Lung (tissue), 11 donors: ENCODE measurements at regions not wholly inside any gene's neighbourhood (a gene's known extent, or its start where the extent isn't known, plus 50 kb on each side); places are given as distances from the start of the nearest gene placed in this dataset.

Experiments
- ATAC-seq: fragments of 200-7000 bp; cut with Tn5 transposase; one replicate; pipeline ENCODE4 v1.9.1; 2020; ENCODE audit warnings: moderate number of reproducible peaks; ENCODE audit not compliant: insufficient read depth, low FRiP score
- DNase-seq, 3 donors: peaks; one replicate each; pipeline ENCODE4 v3.0.0-alpha.2; 2013 to 2017
- H3K27ac ChIP-seq, 2 donors: one replicate each; pipeline ENCODE4 v1.5.1; 2013; ENCODE audit warnings: mild to moderate bottlenecking in 2 of 2, moderate library complexity in 2 of 2, control low read depth in 1 of 2, inconsistent platforms in 1 of 2, low read depth in 1 of 2, low read length in 1 of 2
- H3K27me3 ChIP-seq, 3 donors: one replicate each; pipeline ENCODE4 v1.5.1; 2013; ENCODE audit warnings: low read length in 2 of 3; ENCODE audit not compliant: control insufficient read depth in 3 of 3, insufficient read depth in 3 of 3
- H3K36me3 ChIP-seq, 4 donors: one replicate each; pipeline ENCODE4 v1.5.1; 2013; ENCODE audit warnings: low read length in 4 of 4, mild to moderate bottlenecking in 1 of 4, moderate library complexity in 1 of 4; ENCODE audit not compliant: control insufficient read depth in 4 of 4, insufficient read depth in 4 of 4
- H3K4me1 ChIP-seq, 5 donors: one replicate each; pipeline ENCODE4 v1.5.1; 2013; ENCODE audit warnings: low read length in 5 of 5, mild to moderate bottlenecking in 2 of 5, moderate library complexity in 1 of 5; ENCODE audit not compliant: control insufficient read depth in 5 of 5, insufficient read depth in 5 of 5
- H3K4me3 ChIP-seq: one replicate; pipeline ENCODE4 v1.5.1; 2013; ENCODE audit warnings: mild to moderate bottlenecking, control low read depth, moderate library complexity
- H3K9ac ChIP-seq, 2 donors: one replicate each; pipeline ENCODE4 v1.5.1; 2013; ENCODE audit warnings: low read length in 2 of 2, control low read depth in 1 of 2; ENCODE audit not compliant: insufficient read depth in 1 of 2
- H3K9me3 ChIP-seq, 4 donors: one replicate each; pipeline ENCODE4 v1.5.1; 2013; ENCODE audit warnings: low read length in 3 of 4, mild to moderate bottlenecking in 1 of 4, moderate library complexity in 1 of 4; ENCODE audit not compliant: control insufficient read depth in 4 of 4, insufficient read depth in 3 of 4
- WGBS, 2 donors: extraction: QIAGEN DNeasy Blood & Tissue Kit; methylation state at CpG; one replicate each; pipeline ENCODE4 v1.1.7; 2013; 5-methylcytosine and 5-hydroxymethylcytosine counted together
- TF ChIP-seq, protein P1 (sequence below): IDR thresholded peaks from 2 replicates; pipeline ENCODE4 v1.5.1; 2012; ENCODE audit warnings: mild to moderate bottlenecking; ENCODE audit errors: control extremely low read depth, extremely low read depth
- donor health status: control.
- donor health status: control.
- donor health status: Bipolar disorder and iron deficiency.
- donor health status: healthy.
- donor health status: DM: yes; HTN: yes; CAD: no.

DNA sequence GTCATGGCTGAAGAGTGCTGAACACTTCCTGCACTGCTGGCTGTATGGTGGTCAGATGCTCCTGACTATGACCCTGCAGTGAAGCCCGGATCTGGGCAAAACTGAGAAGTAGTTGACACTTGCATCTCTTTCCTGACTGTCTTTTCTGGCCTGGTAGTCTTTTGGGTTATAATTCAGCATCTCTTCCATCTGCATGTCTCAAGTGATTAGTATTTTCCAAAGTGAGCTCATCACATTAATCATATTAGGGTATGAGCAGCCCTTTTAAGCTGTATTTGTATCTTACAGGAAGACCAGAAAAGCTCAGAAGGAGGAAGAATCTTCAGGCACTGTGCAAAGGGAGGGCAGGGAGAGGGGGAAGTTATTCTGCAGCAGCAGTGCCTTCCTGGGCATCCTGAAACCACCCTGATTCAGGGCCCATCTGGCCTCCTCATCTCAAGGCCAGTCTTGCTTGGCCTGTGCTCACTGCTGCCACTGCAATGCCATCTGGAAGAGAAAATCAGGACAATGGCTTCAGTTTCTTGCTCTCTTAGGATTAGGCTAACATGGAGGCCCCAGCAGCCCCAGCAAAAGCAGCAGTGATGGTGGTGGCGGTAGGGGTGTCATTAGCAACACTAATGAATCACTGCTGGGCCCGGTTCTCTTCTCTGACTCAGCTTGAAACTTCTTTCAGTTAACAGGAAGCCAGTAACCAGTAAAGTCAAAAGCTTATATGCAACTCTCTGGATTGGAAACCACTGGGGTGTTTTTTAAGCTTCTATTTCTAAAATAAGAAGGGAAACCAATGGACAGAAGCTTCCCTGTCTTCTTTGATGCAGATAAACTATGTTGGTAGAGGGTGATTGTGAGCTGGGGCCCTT is 63.3 kb upstream of the WDR26 start:
- Histone ChIP-seq H3K27me3 (no peaks in the 10 kb centered on the region), H3K9ac (no peak overlapping the region), H3K4me3 (no peak overlapping the region), H3K36me3 (no peaks in the 10 kb centered on the region), H3K9me3 (no peaks in the 10 kb centered on the region), H3K4me1 (peaks cover 0 to 14% (median 6%) of the 10 kb centered on the region in 5 donors), H3K27ac (peak overlapping the region; percentile 52 to 78)
- DNase-seq = no peak
- 19 to 28% methylated on average over 3 of the region's 3 CpGs for WGBS, 2 donors
- ATAC-seq = peak; percentile 38
- TF ChIP-seq, protein P1, sequence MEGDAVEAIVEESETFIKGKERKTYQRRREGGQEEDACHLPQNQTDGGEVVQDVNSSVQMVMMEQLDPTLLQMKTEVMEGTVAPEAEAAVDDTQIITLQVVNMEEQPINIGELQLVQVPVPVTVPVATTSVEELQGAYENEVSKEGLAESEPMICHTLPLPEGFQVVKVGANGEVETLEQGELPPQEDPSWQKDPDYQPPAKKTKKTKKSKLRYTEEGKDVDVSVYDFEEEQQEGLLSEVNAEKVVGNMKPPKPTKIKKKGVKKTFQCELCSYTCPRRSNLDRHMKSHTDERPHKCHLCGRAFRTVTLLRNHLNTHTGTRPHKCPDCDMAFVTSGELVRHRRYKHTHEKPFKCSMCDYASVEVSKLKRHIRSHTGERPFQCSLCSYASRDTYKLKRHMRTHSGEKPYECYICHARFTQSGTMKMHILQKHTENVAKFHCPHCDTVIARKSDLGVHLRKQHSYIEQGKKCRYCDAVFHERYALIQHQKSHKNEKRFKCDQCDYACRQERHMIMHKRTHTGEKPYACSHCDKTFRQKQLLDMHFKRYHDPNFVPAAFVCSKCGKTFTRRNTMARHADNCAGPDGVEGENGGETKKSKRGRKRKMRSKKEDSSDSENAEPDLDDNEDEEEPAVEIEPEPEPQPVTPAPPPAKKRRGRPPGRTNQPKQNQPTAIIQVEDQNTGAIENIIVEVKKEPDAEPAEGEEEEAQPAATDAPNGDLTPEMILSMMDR = no peak

DNA sequence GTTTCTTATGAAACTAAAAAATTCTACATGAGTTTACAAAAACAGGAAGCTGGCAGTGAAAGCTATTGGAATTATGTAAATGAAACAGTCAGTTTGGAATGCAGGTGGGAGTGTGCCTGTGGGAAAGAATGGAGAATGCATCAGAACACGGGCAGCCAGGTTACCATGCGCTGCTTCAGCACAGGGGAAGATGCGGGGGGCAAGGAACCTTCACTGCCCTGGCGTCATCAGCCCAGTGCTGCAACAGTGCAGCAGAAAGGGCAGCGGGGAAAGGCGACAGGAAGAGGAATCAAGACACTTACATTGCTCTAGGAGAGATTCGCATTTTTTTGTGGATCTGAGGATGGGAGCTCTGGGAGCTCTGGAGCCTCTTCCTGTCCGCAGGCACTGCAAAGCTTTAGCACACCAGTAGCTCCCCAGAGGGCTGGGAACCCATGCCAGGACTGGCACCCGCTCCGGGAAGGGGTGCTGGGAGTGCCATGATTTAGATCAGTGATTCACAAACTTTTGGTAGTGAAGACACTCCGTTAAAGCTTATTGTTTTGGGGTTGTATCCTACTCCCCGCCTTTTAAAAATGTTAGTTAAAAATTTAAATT is 64.1 kb upstream of the WDR26 start:
- H3K9me3 ChIP-seq = no peaks in the 10 kb centered on the region
- TF ChIP-seq, protein P1 = no peak
- H3K4me3 ChIP-seq = no peak overlapping the region
- no peak overlapping the region for H3K9ac ChIP-seq
- WGBS, 2 donors = 51 to 59% methylated on average over 12 of the region's 12 CpGs
- peak overlapping the region; percentile 52 to 87 for H3K27ac ChIP-seq
- no peaks in the 10 kb centered on the region for H3K36me3 ChIP-seq
- peaks cover 7 to 21% (median 11%) of the 10 kb centered on the region in 5 donors for H3K4me1 ChIP-seq
- DNase-seq = peak; percentile 28 to 40 (median 36)
- ATAC-seq = no peak
- no peaks in the 10 kb centered on the region for H3K27me3 ChIP-seq

DNA sequence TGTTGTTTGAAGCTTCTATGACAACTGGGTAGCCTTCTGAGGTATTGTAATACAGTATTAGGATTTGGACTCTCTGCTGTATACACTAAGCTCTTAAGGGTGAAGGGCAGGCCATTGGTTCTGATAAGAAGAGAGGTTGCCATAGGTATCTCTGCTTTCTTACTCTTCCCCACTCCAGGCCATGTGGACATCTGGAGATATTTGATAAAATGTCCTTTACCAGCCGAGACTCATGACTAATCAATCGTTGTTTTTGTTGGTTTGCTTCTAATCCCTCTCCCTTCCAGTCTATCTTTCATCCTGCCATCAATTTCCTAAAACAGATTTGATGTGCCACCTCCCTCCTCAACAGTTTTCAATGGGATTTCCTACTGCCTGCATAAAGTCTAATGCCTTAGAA is 64.6 kb upstream of the WDR26 start:
- H3K4me3 ChIP-seq = no peak overlapping the region
- H3K4me1 ChIP-seq = peaks cover 8 to 26% (median 14%) of the 10 kb centered on the region in 5 donors
- no peak overlapping the region for H3K9ac ChIP-seq
- ATAC-seq (no peak), DNase-seq (no peak)
- no peak overlapping the region for H3K27ac ChIP-seq
- no peaks in the 10 kb centered on the region for H3K27me3 ChIP-seq
- H3K36me3 ChIP-seq = no peaks in the 10 kb centered on the region
- WGBS, 2 donors = 44 to 75% methylated on average over 2 of the region's 2 CpGs
- no peaks in the 10 kb centered on the region for H3K9me3 ChIP-seq
- TF ChIP-seq, protein P1 = no peak
